HG03354 (cell line): ENCODE measurements at regions not wholly inside any gene's neighbourhood (a gene's known extent, or its start where the extent isn't known, plus 50 kb on each side); places are given as distances from the start of the nearest gene placed in this dataset.

ENCODE experiments used
- ATAC-seq: cut with Tn5 transposase; IDR thresholded peaks from one replicate; pipeline ENCODE4 v1.9.1; 2021; ENCODE audit warnings: mild to moderate bottlenecking; ENCODE audit not compliant: unreplicated experiment, poor library complexity, severe bottlenecking

GRCh38 chr2:120979921-120980320 lies 244.3 kb downstream of the GLI2 start:
- ATAC-seq, result no peak

DNA sequence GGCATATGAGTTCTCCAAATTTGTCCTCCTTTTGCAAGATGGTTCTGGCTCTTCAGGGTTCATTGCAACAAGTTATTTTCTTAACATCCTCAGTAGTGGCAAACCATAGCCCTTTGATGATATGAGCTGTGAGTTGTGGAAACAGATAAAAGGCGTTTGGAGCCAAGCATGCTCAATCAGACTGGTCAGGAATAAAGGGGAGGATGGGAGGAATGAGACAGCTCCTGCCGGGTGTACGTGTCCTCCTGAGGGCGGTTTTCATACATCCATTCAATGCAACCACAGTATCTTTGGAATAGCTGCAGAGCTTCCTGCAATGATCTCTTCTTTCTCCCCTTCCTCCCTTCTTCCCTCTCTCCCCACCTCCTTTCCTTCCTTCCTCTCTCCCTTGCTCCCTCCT lies 245.8 kb downstream of the GLI2 start:
- no peak for ATAC-seq

DNA sequence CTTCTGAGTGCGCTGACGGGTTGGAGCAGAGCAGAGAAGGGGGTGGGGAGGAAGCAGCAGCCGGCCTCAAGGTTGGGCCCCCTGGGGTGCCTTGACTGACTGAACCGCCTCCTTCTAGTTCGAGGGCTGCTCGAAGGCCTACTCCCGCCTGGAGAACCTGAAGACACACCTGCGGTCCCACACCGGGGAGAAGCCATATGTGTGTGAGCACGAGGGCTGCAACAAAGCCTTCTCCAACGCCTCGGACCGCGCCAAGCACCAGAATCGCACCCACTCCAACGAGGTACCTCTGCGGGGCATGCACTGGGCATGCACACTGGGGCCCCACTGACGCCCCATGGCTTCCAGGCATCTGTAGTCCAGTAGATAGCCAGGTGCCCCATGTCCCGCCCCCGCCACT lies 246.9 kb downstream of the GLI2 start:
- ATAC-seq, result no peak

- no peak for ATAC-seq
These were observed 247.7 kb downstream of the GLI2 start for GRCh38 chr2:120983344-120983743.

DNA sequence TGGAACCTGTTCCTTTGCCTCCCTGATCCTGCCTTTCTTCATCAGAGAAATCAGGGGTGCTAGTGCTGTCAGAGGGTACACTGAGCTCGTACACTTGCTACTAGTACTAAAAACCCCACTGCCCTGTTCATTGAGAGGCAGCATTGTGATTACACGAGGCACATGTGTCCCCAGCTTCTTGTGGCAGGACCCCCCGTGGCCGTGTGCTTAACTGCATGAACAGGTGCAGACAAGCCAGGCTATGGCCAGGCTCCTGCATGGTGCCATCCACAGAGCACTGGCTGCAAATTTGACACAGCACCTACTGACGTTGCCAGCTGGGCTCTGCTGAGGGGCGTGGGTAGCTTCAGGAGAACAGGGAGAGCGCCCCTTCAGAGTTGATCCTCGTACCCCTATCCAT lies 248.4 kb downstream of the GLI2 start:
- ATAC-seq, result no peak

- ATAC-seq, result no peak
These were observed 248.9 kb downstream of the GLI2 start for GRCh38 chr2:120984452-120985173.

GRCh38 chr2:120985174-120985996 lies 249.7 kb downstream of the GLI2 start:
- ATAC-seq, result no peak

DNA sequence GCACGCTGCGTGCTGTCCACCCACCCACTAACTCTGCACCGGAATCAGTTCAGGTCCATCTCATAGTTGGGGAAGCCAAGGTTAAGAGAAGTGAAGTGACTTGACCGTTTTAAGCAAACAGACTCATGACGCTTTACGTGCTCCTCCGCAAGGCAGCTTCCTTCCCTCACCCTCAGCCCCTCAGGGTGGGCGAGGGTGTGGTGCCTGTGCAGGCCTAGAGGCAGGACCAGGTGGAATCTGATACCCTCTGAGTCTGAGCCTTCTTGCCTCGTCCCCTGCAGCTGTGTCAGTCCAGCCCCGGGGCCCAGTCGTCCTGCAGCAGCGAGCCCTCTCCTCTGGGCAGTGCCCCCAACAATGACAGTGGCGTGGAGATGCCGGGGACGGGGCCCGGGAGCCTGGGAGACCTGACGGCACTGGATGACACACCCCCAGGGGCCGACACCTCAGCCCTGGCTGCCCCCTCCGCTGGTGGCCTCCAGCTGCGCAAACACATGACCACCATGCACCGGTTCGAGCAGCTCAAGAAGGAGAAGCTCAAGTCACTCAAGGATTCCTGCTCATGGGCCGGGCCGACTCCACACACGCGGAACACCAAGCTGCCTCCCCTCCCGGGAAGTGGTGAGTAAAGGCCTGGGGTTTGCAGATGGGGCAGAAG lies 250.5 kb downstream of the GLI2 start:
- no peak for ATAC-seq

DNA sequence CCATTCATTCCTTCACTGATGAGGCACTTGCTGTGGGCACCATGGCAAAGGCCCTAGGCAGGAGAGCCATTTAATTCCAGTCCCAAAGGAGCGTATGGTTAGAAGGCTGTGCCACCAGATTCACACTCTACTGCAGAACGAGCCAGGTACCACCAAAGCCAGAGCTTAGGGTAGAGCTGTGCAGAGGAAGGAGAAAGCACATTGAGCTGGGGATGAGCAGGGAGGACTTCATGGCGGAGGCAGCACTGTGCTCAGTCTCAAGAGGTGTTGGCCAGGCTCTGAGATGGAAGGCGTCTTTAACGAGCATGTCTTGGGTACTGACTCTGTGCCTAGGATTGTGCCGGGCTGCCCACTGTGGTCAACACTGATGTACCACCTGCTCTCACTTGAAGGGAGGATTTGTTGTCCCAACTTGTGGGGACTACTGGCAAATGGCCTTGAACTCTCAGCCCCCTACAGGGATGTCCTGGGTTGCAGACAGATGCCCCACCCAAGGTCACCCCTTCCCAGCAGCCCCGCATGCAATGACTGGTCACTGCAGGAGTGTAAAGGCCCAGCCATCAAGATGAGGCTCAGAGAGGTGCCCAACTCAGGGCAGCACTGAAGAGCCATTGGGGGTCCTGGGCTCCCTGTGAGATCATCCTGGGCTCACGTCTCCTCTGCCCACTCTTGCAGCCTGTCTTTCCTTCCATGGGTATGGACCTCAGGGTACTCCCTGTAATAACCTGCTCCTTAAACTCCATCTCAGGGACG lies 251.4 kb downstream of the GLI2 start:
- ATAC-seq, result no peak

GRCh38 chr2:120988051-120988699 lies 252.5 kb downstream of the GLI2 start:
- ATAC-seq, result no peak

GRCh38 chr2:120988700-120989511 lies 253.2 kb downstream of the GLI2 start:
- ATAC-seq, result no peak

GRCh38 chr2:120989512-120990441 lies 254.1 kb downstream of the GLI2 start:
- ATAC-seq, result no peak

DNA sequence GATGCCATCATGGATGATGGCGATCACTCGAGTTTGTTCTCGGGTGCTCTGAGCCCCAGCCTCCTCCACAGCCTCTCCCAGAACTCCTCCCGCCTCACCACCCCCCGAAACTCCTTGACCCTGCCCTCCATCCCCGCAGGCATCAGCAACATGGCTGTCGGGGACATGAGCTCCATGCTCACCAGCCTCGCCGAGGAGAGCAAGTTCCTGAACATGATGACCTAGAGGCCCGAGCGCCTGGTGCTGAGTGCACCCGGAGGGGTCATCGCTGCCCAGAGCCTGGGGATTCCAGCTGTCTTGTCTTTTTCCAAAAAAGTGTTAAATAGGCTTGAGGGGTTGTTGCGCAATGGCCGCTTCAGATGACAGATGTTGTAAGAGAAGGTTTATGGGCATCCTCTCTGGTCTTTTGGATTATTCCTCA lies 254.8 kb downstream of the GLI2 start:
- ATAC-seq, result no peak

DNA sequence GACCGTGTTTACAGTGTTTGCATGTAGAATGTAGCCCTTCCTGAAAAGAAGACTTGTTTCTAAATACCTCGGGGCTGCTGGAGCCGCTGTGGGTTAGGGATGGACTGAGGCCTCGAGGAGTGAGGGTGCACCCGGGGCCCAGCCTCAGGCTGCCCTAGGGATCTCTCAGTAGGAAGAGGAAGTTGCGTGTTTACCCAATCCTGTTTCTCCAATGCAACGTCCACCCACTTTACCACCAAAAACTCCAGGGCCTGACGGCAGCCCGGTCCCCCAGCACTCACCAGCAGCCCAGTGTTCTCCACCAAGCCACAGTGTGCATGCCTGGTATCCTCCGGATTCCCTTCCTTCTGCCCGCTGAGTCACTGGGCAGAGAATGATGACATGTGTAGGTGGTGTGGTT lies 255.8 kb downstream of the GLI2 start:
- ATAC-seq, result no peak

DNA sequence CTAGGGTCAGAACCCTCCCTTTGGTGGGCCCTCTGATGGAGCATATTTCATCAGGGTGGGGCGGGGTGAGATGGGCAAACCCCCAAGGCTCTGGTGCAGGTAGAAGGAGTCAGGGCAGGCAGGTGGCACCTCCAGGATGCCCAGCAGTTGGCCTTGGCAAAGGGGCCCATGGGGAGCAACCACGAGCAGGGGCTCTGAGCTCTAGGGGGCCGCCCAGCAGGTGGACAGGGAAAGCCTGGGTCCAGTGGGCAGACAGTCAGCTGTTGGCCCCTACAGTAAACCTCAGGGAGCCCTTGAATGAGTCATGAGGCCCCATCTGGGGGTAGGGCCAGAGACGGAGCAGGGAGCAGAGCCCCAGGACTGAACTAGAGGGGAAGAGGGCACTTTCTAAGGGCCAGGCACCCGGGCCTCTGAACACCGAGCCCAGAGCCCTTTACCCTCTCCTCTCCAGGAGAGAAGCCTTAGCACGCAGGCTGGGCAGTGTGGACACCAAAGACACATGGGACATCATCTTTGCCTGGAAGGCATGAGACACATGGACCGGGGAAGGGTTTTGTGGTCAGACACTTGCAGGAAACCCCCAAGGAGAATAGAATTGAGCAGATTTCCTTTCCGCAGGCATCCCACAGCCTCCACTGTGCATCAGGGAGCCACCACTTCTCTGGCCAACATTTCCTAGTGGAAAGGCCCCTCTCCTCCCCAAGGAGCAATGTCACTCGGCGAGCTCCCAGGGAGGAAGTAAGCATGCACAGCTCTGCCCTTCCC lies 257.3 kb downstream of the GLI2 start:
- no peak for ATAC-seq

- no peak for ATAC-seq
These were observed 258.0 kb downstream of the GLI2 start for GRCh38 chr2:120993661-120994060.
